HUES6 (cell line): ENCODE measurements at regions not wholly inside any gene's neighbourhood (a gene's known extent, or its start where the extent isn't known, plus 50 kb on each side); places are given as distances from the start of the nearest gene placed in this dataset.

ENCODE experiments used
- H3K27ac ChIP-seq: 2 replicates; pipeline ENCODE4 v1.7.0; 2013; ENCODE audit warnings: low read depth, mild to moderate bottlenecking, low read length, inconsistent platforms
- H3K27me3 ChIP-seq: 2 replicates; pipeline ENCODE4 v1.6.1; 2013; ENCODE audit warnings: low read length; ENCODE audit not compliant: control insufficient read depth, insufficient read depth
- H3K36me3 ChIP-seq: 2 replicates; pipeline ENCODE4 v1.6.1; 2013; ENCODE audit warnings: low read length; ENCODE audit not compliant: control insufficient read depth, insufficient read depth
- H3K4me1 ChIP-seq: 2 replicates; pipeline ENCODE4 v1.6.1; 2013; ENCODE audit warnings: low read length; ENCODE audit not compliant: control insufficient read depth, insufficient read depth
- H3K4me3 ChIP-seq: 2 replicates; pipeline ENCODE4 v1.5.1; 2013; ENCODE audit warnings: low read depth, low read length
- H3K9ac ChIP-seq: one replicate; pipeline ENCODE4 v1.6.1; 2013; ENCODE audit warnings: mild to moderate bottlenecking, low read length
- H3K9me3 ChIP-seq: 2 replicates; pipeline ENCODE4 v1.6.1; 2013; ENCODE audit warnings: low read depth, low read length; ENCODE audit not compliant: control insufficient read depth, insufficient read depth

- Histone ChIP-seq H3K9me3 (peaks cover 4% of the 10 kb centered on the region; the same call in 1 of the 2 replicates), H3K27me3 (peaks cover 51% of the 10 kb centered on the region), H3K36me3 (no peaks in the 10 kb centered on the region), H3K27ac (no peak overlapping the region), H3K9ac (no peak overlapping the region), H3K4me3 (no peak overlapping the region), H3K4me1 (peaks cover 12% of the 10 kb centered on the region)
Observed at GRCh38 chr1:214184992-214185391, 96.0 kb upstream of the SMYD2 start.

- no peaks in the 10 kb centered on the region for H3K36me3 ChIP-seq
- no peak overlapping the region for H3K9ac ChIP-seq
- H3K27me3 ChIP-seq = peaks cover 51% of the 10 kb centered on the region
- H3K4me3 ChIP-seq = no peak overlapping the region
- H3K9me3 ChIP-seq = peaks cover 4% of the 10 kb centered on the region; the same call in 1 of the 2 replicates
- peaks cover 12% of the 10 kb centered on the region for H3K4me1 ChIP-seq
- no peak overlapping the region for H3K27ac ChIP-seq
Observed at GRCh38 chr1:214186103-214186824, 94.7 kb upstream of the SMYD2 start.

- H3K27ac ChIP-seq = no peak overlapping the region
- peaks cover 51% of the 10 kb centered on the region for H3K27me3 ChIP-seq
- H3K4me1 ChIP-seq = peaks cover 12% of the 10 kb centered on the region
- no peaks in the 10 kb centered on the region for H3K36me3 ChIP-seq
- peaks cover 4% of the 10 kb centered on the region; the same call in 1 of the 2 replicates for H3K9me3 ChIP-seq
- peak overlapping the region; percentile 62 for H3K4me3 ChIP-seq
- H3K9ac ChIP-seq = peak overlapping the region; percentile 36
Observed at GRCh38 chr1:214187121-214187900, 93.6 kb upstream of the SMYD2 start.

GRCh38 chr1:214187933-214188332 is 93.0 kb upstream of the SMYD2 start:
- Histone ChIP-seq H3K27ac (no peak overlapping the region), H3K27me3 (peaks cover 51% of the 10 kb centered on the region), H3K9me3 (peaks cover 3% of the 10 kb centered on the region; the same call in 1 of the 2 replicates), H3K4me1 (peaks cover 16% of the 10 kb centered on the region), H3K4me3 (peak overlapping the region; percentile 62; the same call in 1 of the 2 replicates), H3K9ac (no peak overlapping the region), H3K36me3 (no peaks in the 10 kb centered on the region)

- Histone ChIP-seq H3K9me3 (no peaks in the 10 kb centered on the region), H3K27ac (no peak overlapping the region), H3K36me3 (no peaks in the 10 kb centered on the region), H3K27me3 (peaks cover 51% of the 10 kb centered on the region), H3K4me3 (no peak overlapping the region), H3K4me1 (peaks cover 24% of the 10 kb centered on the region), H3K9ac (no peak overlapping the region)
Observed at GRCh38 chr1:214188835-214189234, 92.1 kb upstream of the SMYD2 start.

GRCh38 chr1:214192825-214193643 is 87.9 kb upstream of the SMYD2 start:
- H3K9ac ChIP-seq = no peak overlapping the region
- peaks cover 16% of the 10 kb centered on the region for H3K27me3 ChIP-seq
- H3K36me3 ChIP-seq = no peaks in the 10 kb centered on the region
- H3K27ac ChIP-seq = no peak overlapping the region
- H3K4me3 ChIP-seq = no peak overlapping the region
- no peaks in the 10 kb centered on the region for H3K9me3 ChIP-seq
- H3K4me1 ChIP-seq = peaks cover 17% of the 10 kb centered on the region

GRCh38 chr1:214193691-214194090 is 87.3 kb upstream of the SMYD2 start:
- Histone ChIP-seq H3K4me3 (no peak overlapping the region), H3K27me3 (peaks cover 9% of the 10 kb centered on the region), H3K9ac (no peak overlapping the region)

GRCh38 chr1:214198571-214198970 is 82.4 kb upstream of the SMYD2 start:
- H3K36me3 ChIP-seq = no peaks in the 10 kb centered on the region
- H3K9ac ChIP-seq = no peak overlapping the region
- H3K27ac ChIP-seq = no peak overlapping the region
- H3K4me1 ChIP-seq = peaks cover 2% of the 10 kb centered on the region; the same call in 1 of the 2 replicates
- no peak overlapping the region for H3K4me3 ChIP-seq
- H3K27me3 ChIP-seq = no peaks in the 10 kb centered on the region
- H3K9me3 ChIP-seq = no peaks in the 10 kb centered on the region

More at GRCh38 chr1:214193691-214194090, 87.3 kb upstream of the SMYD2 start:
- Histone ChIP-seq H3K9me3 (no peaks in the 10 kb centered on the region), H3K4me1 (peaks cover 12% of the 10 kb centered on the region), H3K36me3 (no peaks in the 10 kb centered on the region), H3K27ac (no peak overlapping the region)

- no peaks in the 10 kb centered on the region for H3K27me3 ChIP-seq
- H3K4me3 ChIP-seq = no peak overlapping the region
- H3K9ac ChIP-seq = no peak overlapping the region
- H3K9me3 ChIP-seq = no peaks in the 10 kb centered on the region
- no peaks in the 10 kb centered on the region for H3K36me3 ChIP-seq
- H3K27ac ChIP-seq = no peak overlapping the region
- H3K4me1 ChIP-seq = no peaks in the 10 kb centered on the region
Observed at GRCh38 chr1:214199585-214199984, 81.4 kb upstream of the SMYD2 start.

GRCh38 chr1:214202992-214203391 is 78.0 kb upstream of the SMYD2 start:
- Histone ChIP-seq H3K9ac (no peak overlapping the region), H3K36me3 (no peaks in the 10 kb centered on the region), H3K4me3 (no peak overlapping the region), H3K9me3 (no peaks in the 10 kb centered on the region), H3K27me3 (no peaks in the 10 kb centered on the region), H3K4me1 (no peaks in the 10 kb centered on the region), H3K27ac (no peak overlapping the region)
